ENCODE measurements at regions not wholly inside any gene's neighbourhood (a gene's known extent, or its start where the extent isn't known, plus 50 kb on each side); places are given as distances from the start of the nearest gene placed in this dataset.

DNA sequence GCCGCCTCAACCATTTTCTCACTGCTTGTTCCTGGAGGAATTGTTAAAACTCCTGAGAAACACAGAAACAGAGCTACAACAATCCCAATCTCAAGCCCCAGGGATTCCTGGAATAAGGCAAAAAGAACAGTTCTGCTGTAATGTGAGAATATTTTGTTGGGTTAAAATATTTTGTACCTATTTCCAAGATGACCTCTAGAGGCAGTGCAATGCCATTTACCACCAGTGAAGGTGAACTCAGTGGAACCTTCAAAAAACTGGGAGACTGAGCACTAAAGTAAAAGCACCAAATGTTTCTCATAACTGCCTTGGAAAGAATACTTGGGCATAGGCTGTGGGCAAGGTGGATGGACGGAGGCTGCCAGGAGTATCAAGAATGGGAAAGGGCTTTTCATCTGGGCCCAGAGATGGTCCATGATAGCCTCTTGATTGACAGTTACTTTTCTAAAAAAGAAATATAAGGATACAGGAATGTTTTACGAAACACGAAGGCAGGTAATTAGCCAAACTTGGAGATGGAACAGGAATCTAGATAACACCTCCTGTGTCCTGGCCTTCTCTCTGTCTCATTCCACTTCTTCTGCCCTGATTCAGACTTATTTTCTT lies 334.0 kb upstream of the FLRT2 start:
- TF ChIP-seq, protein P1, sequence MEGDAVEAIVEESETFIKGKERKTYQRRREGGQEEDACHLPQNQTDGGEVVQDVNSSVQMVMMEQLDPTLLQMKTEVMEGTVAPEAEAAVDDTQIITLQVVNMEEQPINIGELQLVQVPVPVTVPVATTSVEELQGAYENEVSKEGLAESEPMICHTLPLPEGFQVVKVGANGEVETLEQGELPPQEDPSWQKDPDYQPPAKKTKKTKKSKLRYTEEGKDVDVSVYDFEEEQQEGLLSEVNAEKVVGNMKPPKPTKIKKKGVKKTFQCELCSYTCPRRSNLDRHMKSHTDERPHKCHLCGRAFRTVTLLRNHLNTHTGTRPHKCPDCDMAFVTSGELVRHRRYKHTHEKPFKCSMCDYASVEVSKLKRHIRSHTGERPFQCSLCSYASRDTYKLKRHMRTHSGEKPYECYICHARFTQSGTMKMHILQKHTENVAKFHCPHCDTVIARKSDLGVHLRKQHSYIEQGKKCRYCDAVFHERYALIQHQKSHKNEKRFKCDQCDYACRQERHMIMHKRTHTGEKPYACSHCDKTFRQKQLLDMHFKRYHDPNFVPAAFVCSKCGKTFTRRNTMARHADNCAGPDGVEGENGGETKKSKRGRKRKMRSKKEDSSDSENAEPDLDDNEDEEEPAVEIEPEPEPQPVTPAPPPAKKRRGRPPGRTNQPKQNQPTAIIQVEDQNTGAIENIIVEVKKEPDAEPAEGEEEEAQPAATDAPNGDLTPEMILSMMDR (IDR thresholded peaks at IDR 0.05) = no peak
- no peak for TF ChIP-seq POLR2A (IDR thresholded peaks at IDR 0.05)
